ENCODE measurements at regions not wholly inside any gene's neighbourhood (a gene's known extent, or its start where the extent isn't known, plus 50 kb on each side); places are given as distances from the start of the nearest gene placed in this dataset.

DNA sequence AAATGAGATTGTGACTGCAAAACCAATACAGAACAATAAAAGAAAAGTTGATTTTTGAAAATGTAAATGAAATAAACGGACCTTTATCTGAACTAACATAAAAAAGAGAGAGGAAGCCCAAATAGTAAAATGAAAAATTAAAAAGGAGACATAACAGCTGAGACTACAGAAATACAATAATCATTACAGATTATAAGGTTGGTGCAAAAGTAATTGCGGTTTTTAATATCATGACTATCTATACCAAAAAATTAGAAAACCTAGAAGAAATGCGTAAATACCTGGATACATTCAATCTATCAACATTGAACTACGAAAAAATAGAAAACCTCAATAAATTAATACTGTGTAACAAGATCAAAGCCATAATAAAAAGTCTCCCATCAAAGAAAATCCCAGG is 71.9 kb upstream of the SLCO6A1 start:
- H3K9ac ChIP-seq (ENCODE audit: low read length in 3 of 3) = no peak overlapping the region
- TF ChIP-seq, protein P1, sequence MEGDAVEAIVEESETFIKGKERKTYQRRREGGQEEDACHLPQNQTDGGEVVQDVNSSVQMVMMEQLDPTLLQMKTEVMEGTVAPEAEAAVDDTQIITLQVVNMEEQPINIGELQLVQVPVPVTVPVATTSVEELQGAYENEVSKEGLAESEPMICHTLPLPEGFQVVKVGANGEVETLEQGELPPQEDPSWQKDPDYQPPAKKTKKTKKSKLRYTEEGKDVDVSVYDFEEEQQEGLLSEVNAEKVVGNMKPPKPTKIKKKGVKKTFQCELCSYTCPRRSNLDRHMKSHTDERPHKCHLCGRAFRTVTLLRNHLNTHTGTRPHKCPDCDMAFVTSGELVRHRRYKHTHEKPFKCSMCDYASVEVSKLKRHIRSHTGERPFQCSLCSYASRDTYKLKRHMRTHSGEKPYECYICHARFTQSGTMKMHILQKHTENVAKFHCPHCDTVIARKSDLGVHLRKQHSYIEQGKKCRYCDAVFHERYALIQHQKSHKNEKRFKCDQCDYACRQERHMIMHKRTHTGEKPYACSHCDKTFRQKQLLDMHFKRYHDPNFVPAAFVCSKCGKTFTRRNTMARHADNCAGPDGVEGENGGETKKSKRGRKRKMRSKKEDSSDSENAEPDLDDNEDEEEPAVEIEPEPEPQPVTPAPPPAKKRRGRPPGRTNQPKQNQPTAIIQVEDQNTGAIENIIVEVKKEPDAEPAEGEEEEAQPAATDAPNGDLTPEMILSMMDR (IDR thresholded peaks at IDR 0.05; ENCODE audit: borderline replicate concordance, extremely low read depth, insufficient read depth) = no peak
- FAIRE-seq (no peak), DNase-seq (no peak)
- no peak overlapping the region for H3K4me3 ChIP-seq (ENCODE audit: low read length in 3 of 3)
- no peak overlapping the region for H3K27ac ChIP-seq (ENCODE audit: low read depth in 2 of 2, low read length in 2 of 2)
- H3K4me1 ChIP-seq (ENCODE audit: control insufficient read depth in 2 of 3, insufficient read depth in 2 of 3, low read depth in 1 of 3, low read length in 3 of 3) = no peaks in the 10 kb centered on the region
- intact Hi-C loops (cut with DNase I) = no loop called here
- H3K36me3 ChIP-seq (ENCODE audit: control insufficient read depth in 2 of 3, insufficient read depth in 3 of 3, low read length in 3 of 3) = no peaks in the 10 kb centered on the region
- H3K27me3 ChIP-seq (ENCODE audit: control insufficient read depth, insufficient read depth, low read length) = no peaks in the 10 kb centered on the region
- H3K9me3 ChIP-seq (ENCODE audit: control insufficient read depth in 2 of 3, insufficient read depth in 1 of 3, low read length in 3 of 3) = no peaks in the 10 kb centered on the region

DNA sequence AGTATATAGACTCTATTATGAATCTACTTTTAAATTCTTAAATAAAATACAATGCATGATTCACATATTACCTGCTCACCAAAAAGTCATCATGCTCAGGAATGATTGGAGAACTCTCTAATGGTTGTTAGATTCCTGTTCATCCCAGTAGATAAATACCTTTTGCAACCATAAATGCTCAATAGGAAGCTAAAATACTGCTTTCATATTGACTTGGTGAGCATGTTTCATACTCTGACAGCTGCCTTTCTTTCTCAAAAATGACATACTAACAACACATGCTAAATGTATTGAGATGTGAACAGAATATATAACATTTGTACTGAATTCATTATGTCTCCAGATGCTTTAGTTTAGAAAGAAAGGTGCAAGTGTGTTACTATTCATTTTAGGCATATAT is 79.6 kb upstream of the SLCO6A1 start:
- H3K9ac ChIP-seq (ENCODE audit: low read length in 3 of 3) = no peak overlapping the region
- TF ChIP-seq, protein P1 (IDR thresholded peaks at IDR 0.05; ENCODE audit: borderline replicate concordance, extremely low read depth, insufficient read depth) = no peak
- no peak overlapping the region for H3K27ac ChIP-seq (ENCODE audit: low read depth in 2 of 2, low read length in 2 of 2)
- no peaks in the 10 kb centered on the region for H3K27me3 ChIP-seq (ENCODE audit: control insufficient read depth, insufficient read depth, low read length)
- H3K9me3 ChIP-seq (ENCODE audit: control insufficient read depth in 2 of 3, insufficient read depth in 1 of 3, low read length in 3 of 3) = no peaks in the 10 kb centered on the region
- FAIRE-seq (no peak), DNase-seq (no peak)
- H3K4me3 ChIP-seq (ENCODE audit: low read length in 3 of 3) = no peak overlapping the region
- no peaks in the 10 kb centered on the region for H3K36me3 ChIP-seq (ENCODE audit: control insufficient read depth in 2 of 3, insufficient read depth in 3 of 3, low read length in 3 of 3)
- intact Hi-C loops (cut with DNase I) = no loop called here
- no peaks in the 10 kb centered on the region for H3K4me1 ChIP-seq (ENCODE audit: control insufficient read depth in 2 of 3, insufficient read depth in 2 of 3, low read depth in 1 of 3, low read length in 3 of 3)

DNA sequence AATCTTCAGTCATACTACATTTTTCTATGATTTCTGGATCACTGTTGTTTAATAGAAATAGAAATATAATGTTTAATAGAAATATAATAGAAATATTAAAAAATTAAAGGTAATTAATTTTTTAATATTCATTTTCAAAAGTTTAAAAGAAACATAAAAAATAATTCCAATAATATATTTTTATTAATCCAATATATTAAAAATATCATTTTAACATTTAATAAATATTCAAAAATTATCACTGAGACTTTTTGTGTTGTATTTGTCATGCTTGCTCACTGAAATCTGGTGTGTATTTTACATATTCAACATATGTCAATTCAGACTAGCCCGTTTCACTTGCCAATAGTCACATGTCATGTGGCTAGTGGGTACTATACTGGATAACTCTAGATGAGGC is 80.6 kb upstream of the SLCO6A1 start:
- Histone ChIP-seq H3K36me3 (ENCODE audit: control insufficient read depth in 2 of 3, insufficient read depth in 3 of 3, low read length in 3 of 3) (no peaks in the 10 kb centered on the region), H3K9me3 (ENCODE audit: control insufficient read depth in 2 of 3, insufficient read depth in 1 of 3, low read length in 3 of 3) (no peaks in the 10 kb centered on the region), H3K4me3 (ENCODE audit: low read length in 3 of 3) (no peak overlapping the region), H3K9ac (ENCODE audit: low read length in 3 of 3) (no peak overlapping the region), H3K27ac (ENCODE audit: low read depth in 2 of 2, low read length in 2 of 2) (no peak overlapping the region), H3K27me3 (ENCODE audit: control insufficient read depth, insufficient read depth, low read length) (no peaks in the 10 kb centered on the region), H3K4me1 (ENCODE audit: control insufficient read depth in 2 of 3, insufficient read depth in 2 of 3, low read depth in 1 of 3, low read length in 3 of 3) (no peaks in the 10 kb centered on the region)
- DNase-seq (no peak), FAIRE-seq (peak; percentile 97)
- intact Hi-C loops (cut with DNase I) = no loop called here
- TF ChIP-seq, protein P1 (IDR thresholded peaks at IDR 0.05; ENCODE audit: borderline replicate concordance, extremely low read depth, insufficient read depth) = no peak

DNA sequence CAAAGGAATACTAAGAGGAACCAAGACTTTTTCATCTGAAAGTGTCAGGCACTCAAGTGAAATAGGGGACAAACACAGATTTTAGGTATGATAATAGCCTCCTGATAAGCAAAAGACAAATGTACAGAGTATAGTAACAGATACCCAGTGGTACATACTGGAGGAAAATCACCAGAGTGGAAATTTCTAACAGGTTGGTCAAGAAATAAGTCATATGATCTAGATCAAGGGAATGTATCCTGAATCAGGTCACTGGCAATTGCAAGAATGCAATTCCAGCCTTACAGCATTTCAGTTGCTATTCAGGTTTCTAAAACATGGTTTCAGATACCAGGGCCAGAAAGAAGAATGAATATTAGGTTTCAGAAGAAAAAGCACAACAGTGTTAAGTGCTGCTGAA is 82.2 kb upstream of the SLCO6A1 start:
- no peak overlapping the region for H3K9ac ChIP-seq (ENCODE audit: low read length in 3 of 3)
- intact Hi-C loops (cut with DNase I) = no loop called here
- no peaks in the 10 kb centered on the region for H3K27me3 ChIP-seq (ENCODE audit: control insufficient read depth, insufficient read depth, low read length)
- H3K9me3 ChIP-seq (ENCODE audit: control insufficient read depth in 2 of 3, insufficient read depth in 1 of 3, low read length in 3 of 3) = no peaks in the 10 kb centered on the region
- no peak for FAIRE-seq
- H3K4me1 ChIP-seq (ENCODE audit: control insufficient read depth in 2 of 3, insufficient read depth in 2 of 3, low read depth in 1 of 3, low read length in 3 of 3) = no peaks in the 10 kb centered on the region
- H3K27ac ChIP-seq (ENCODE audit: low read depth in 2 of 2, low read length in 2 of 2) = no peak overlapping the region
- DNase-seq = peak in 2 of 5 donors; percentile 10 to 13
- H3K4me3 ChIP-seq (ENCODE audit: low read length in 3 of 3) = no peak overlapping the region
- TF ChIP-seq, protein P1 (IDR thresholded peaks at IDR 0.05; ENCODE audit: borderline replicate concordance, extremely low read depth, insufficient read depth) = no peak
- H3K36me3 ChIP-seq (ENCODE audit: control insufficient read depth in 2 of 3, insufficient read depth in 3 of 3, low read length in 3 of 3) = no peaks in the 10 kb centered on the region

Data from kidney (tissue), 13 donors.